GM23248 (cell line): ENCODE measurements at regions not wholly inside any gene's neighbourhood (a gene's known extent, or its start where the extent isn't known, plus 50 kb on each side); places are given as distances from the start of the nearest gene placed in this dataset.
"Not testable (repeated sequence)": the region's sequence is repeated elsewhere in the genome, so short reads cannot be mapped to it uniquely, and the experiment has no call there.

Experiments used
- DNase-seq: peaks from one replicate; pipeline ENCODE4 v3.0.0-alpha.2; 2015
- H2AFZ ChIP-seq: fragments of 200-600 bp; sonication (generic); 2 replicates; pipeline ENCODE4 v1.6.1; 2016; ENCODE audit warnings: antibody characterized with exemption
- H3F3A ChIP-seq: fragments of 200-600 bp; sonication (generic); 2 replicates; pipeline ENCODE4 v1.6.1; 2016; ENCODE audit warnings: mild to moderate bottlenecking, antibody characterized with exemption, mixed run types; ENCODE audit not compliant: insufficient read depth
- H3K27ac ChIP-seq: fragments of 200-600 bp; sonication (generic); 2 replicates; pipeline ENCODE4 v1.5.1; 2016; ENCODE audit warnings: mild to moderate bottlenecking
- H3K27me3 ChIP-seq: fragments of 200-600 bp; sonication (generic); replicated peaks from 2 replicates; pipeline ENCODE4 v1.6.1; 2016; ENCODE audit warnings: mild to moderate bottlenecking; ENCODE audit not compliant: insufficient read depth
- H3K36me3 ChIP-seq: fragments of 200-600 bp; sonication (generic); 2 replicates; pipeline ENCODE4 v1.6.1; 2016; ENCODE audit warnings: low read depth, mild to moderate bottlenecking
- H3K4me1 ChIP-seq: fragments of 200-600 bp; sonication (generic); 2 replicates; pipeline ENCODE4 v1.6.1; 2016; ENCODE audit warnings: mild to moderate bottlenecking; ENCODE audit not compliant: insufficient read depth
- H3K4me2 ChIP-seq: fragments of 200-600 bp; sonication (generic); one replicate; pipeline ENCODE4 v1.6.1; 2016; ENCODE audit warnings: mild to moderate bottlenecking; ENCODE audit not compliant: unreplicated experiment
- H3K4me3 ChIP-seq: fragments of 200-600 bp; sonication (generic); 2 replicates; pipeline ENCODE4 v1.5.1; 2016; ENCODE audit warnings: mild to moderate bottlenecking
- H3K79me2 ChIP-seq: fragments of 200-600 bp; sonication (generic); 2 replicates; pipeline ENCODE4 v1.6.1; 2016; ENCODE audit warnings: mild to moderate bottlenecking; ENCODE audit not compliant: insufficient read depth
- H3K9ac ChIP-seq: fragments of 200-600 bp; sonication (generic); 2 replicates; pipeline ENCODE4 v1.6.1; 2016; ENCODE audit warnings: mild to moderate bottlenecking
- H3K9me2 ChIP-seq: fragments of 200-600 bp; sonication (generic); 2 replicates; pipeline ENCODE4 v1.6.1; 2016; ENCODE audit warnings: mixed run types, mild to moderate bottlenecking, moderate library complexity; ENCODE audit not compliant: insufficient read depth
- H3K9me3 ChIP-seq: fragments of 200-600 bp; sonication (generic); one replicate; pipeline ENCODE4 v1.6.1; 2017; ENCODE audit warnings: low read depth
- H4K20me1 ChIP-seq: fragments of 200-600 bp; sonication (generic); 2 replicates; pipeline ENCODE4 v1.6.0; 2016; ENCODE audit not compliant: insufficient read depth
- EZH2 ChIP-seq: fragments of 200-600 bp; sonication (generic); IDR thresholded peaks from 2 replicates; pipeline ENCODE4 v1.6.1; 2018; ENCODE audit warnings: antibody characterized with exemption, mild to moderate bottlenecking; ENCODE audit not compliant: insufficient read depth, poor library complexity, severe bottlenecking
- EZH2phosphoT487 ChIP-seq: fragments of 200-600 bp; sonication (generic); IDR thresholded peaks from 2 replicates; pipeline ENCODE4 v1.6.1; 2018; ENCODE audit warnings: antibody characterized with exemption, moderate library complexity, mild to moderate bottlenecking, low read depth; ENCODE audit not compliant: insufficient read depth
- WGBS, 2 experiments: methylation state at CpG; one replicate each; pipeline ENCODE4 v1.1.6; 2015 to 2017; ENCODE audit warnings: low lambda C conversion rate in 2 of 2, low coverage in 1 of 2; ENCODE audit errors: missing lambda C conversion rate in 2 of 2; 5-methylcytosine and 5-hydroxymethylcytosine counted together
- in situ Hi-C: fragments of 300-500 bp; cut with MboI; formaldehyde crosslinking; loops from 2 replicates; pipeline ENCODE4 v1.15.0; 2020

DNA sequence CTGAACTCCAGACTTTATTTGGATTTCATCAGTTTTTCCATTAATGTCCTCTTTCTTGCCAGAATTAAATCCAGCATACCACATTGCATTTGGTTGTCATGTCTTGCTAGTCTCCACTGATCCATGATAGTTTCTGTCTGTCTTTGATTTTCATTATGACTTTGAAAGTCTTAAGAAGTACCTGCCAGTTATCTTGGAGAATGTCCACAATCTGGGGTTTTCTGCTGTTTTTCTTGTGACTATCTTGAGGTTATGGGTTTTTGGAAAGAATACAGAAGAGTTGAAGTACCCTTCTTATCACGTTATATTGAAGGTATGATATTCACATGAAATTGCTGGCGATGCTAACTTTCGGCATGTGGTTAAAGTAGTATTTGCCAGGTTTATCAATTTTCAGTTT is 282.3 kb upstream of the PRICKLE1 start:
- H3K27me3 ChIP-seq: no peaks in the 10 kb centered on the region
- H3K4me3 ChIP-seq: no peak overlapping the region
- H3K79me2 ChIP-seq: no peaks in the 10 kb centered on the region
- H3K4me2 ChIP-seq: no peak overlapping the region
- no peak overlapping the region for H3K9ac ChIP-seq
- H3F3A ChIP-seq: no peaks in the 10 kb centered on the region
- no peak overlapping the region for H2AFZ ChIP-seq
- no peaks in the 10 kb centered on the region for H3K9me3 ChIP-seq
- no peak overlapping the region for H3K27ac ChIP-seq
- H3K9me2 ChIP-seq: no peaks in the 10 kb centered on the region
- H3K36me3 ChIP-seq: no peaks in the 10 kb centered on the region
- WGBS, 2 experiments: 53 to 64% methylated on average over 3 of the region's 3 CpGs
- no peak for DNase-seq
- no peaks in the 10 kb centered on the region for H3K4me1 ChIP-seq
- in situ Hi-C loops: no loop called here
- TF ChIP-seq EZH2 (no peak), EZH2phosphoT487 (no peak)
- no peaks in the 10 kb centered on the region for H4K20me1 ChIP-seq

DNA sequence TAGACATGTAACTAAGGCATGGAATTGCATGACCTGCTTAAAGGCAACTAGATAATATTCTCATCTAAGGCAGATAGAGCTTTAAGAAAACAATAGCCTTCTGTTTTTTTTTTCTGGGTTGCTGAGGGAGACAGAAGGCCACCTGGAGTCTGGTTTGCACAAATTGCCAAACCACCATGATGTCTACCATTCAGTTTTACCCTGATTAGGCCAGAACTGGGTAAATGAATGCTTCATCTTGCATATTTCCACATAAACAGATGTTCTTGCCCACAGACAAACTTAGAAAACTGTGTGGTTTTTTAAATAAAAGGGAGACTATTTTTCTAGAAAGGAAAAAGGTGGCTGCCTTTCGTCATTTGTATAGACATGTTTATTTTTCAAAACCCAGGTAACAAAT is 278.7 kb upstream of the PRICKLE1 start:
- H3K9me3 ChIP-seq: no peaks in the 10 kb centered on the region
- no peak overlapping the region for H2AFZ ChIP-seq
- H3K79me2 ChIP-seq: no peaks in the 10 kb centered on the region
- no peaks in the 10 kb centered on the region for H3K4me1 ChIP-seq
- WGBS, 2 experiments: 85 to 86% methylated on average over 1 of the region's 1 CpG
- H3K9me2 ChIP-seq: no peaks in the 10 kb centered on the region
- H3K27ac ChIP-seq: no peak overlapping the region
- H3K36me3 ChIP-seq: no peaks in the 10 kb centered on the region
- DNase-seq: no peak
- H3K4me2 ChIP-seq: no peak overlapping the region
- H4K20me1 ChIP-seq: no peaks in the 10 kb centered on the region
- no peaks in the 10 kb centered on the region for H3K27me3 ChIP-seq
- in situ Hi-C loops: no loop called here
- H3K9ac ChIP-seq: no peak overlapping the region
- H3F3A ChIP-seq: no peaks in the 10 kb centered on the region
- TF ChIP-seq EZH2phosphoT487: no peak
- no peak for TF ChIP-seq EZH2
- no peak overlapping the region for H3K4me3 ChIP-seq

DNA sequence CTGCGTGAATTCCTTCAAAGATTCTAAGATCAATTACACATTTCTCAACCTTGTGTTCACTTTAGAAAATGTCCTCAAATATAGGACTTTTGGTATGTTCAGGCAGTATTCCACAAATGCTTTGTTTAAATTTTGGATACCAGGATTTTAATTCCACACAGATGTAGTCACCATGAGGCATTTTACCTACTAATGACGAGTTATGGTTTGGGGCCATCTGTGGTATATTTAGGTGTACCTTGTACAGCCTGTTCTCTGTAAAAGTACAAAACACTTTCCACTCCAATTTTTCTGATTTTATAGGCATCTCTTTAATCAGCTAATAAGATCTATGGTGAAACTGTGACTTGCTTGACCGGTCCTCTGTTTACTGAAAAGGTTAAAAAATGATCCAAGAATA is 275.7 kb upstream of the PRICKLE1 start:
- no peaks in the 10 kb centered on the region for H3K9me2 ChIP-seq
- in situ Hi-C loops: no loop called here
- WGBS, 2 experiments: 90 to 92% methylated on average over 3 of the region's 3 CpGs
- DNase-seq: no peak
- H2AFZ ChIP-seq: no peak overlapping the region; the same call in 1 of the 2 replicates
- no peaks in the 10 kb centered on the region for H3K27me3 ChIP-seq
- no peak overlapping the region for H3K9ac ChIP-seq
- TF ChIP-seq EZH2phosphoT487 (no peak), EZH2 (no peak)
- H3K27ac ChIP-seq: no peak overlapping the region
- no peaks in the 10 kb centered on the region for H3F3A ChIP-seq
- H4K20me1 ChIP-seq: no peaks in the 10 kb centered on the region
- H3K4me3 ChIP-seq: no peak overlapping the region
- H3K36me3 ChIP-seq: no peaks in the 10 kb centered on the region
- H3K4me2 ChIP-seq: no peak overlapping the region
- H3K79me2 ChIP-seq: no peaks in the 10 kb centered on the region
- H3K9me3 ChIP-seq: no peaks in the 10 kb centered on the region
- H3K4me1 ChIP-seq: peaks cover 6% of the 10 kb centered on the region

DNA sequence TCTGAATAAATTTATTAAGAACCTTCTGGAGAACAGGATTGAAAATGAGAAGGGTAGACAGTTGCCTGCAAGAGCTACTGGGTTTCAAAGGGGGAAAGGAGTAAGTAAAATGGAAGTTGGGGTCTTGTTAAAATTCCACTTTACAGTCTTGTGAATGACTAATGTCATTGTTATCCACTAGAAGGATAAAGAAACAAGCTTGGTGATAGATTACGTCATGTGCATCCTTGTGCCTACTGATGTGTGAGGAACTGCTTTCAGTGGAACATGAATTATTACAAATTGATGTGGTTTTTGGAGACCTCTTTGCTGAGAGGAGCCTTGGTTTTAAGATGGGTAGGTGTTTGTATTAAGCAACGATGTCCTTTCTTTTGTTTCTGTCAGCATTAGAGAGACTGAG is 272.5 kb upstream of the PRICKLE1 start:
- H3K9me2 ChIP-seq: no peaks in the 10 kb centered on the region
- no peak overlapping the region for H3K4me2 ChIP-seq
- H3K79me2 ChIP-seq: no peaks in the 10 kb centered on the region
- H3K27ac ChIP-seq: no peak overlapping the region
- no peak overlapping the region for H2AFZ ChIP-seq
- DNase-seq: no peak
- H4K20me1 ChIP-seq: no peaks in the 10 kb centered on the region
- no peaks in the 10 kb centered on the region for H3F3A ChIP-seq
- no peaks in the 10 kb centered on the region for H3K9me3 ChIP-seq
- H3K36me3 ChIP-seq: no peaks in the 10 kb centered on the region
- H3K9ac ChIP-seq: no peak overlapping the region
- TF ChIP-seq EZH2phosphoT487 (no peak), EZH2 (no peak)
- no peaks in the 10 kb centered on the region for H3K27me3 ChIP-seq
- H3K4me3 ChIP-seq: no peak overlapping the region
- in situ Hi-C loops: no loop called here
- peaks cover 10% of the 10 kb centered on the region for H3K4me1 ChIP-seq
- 82 to 88% methylated on average over 2 of the region's 2 CpGs for WGBS, 2 experiments

DNA sequence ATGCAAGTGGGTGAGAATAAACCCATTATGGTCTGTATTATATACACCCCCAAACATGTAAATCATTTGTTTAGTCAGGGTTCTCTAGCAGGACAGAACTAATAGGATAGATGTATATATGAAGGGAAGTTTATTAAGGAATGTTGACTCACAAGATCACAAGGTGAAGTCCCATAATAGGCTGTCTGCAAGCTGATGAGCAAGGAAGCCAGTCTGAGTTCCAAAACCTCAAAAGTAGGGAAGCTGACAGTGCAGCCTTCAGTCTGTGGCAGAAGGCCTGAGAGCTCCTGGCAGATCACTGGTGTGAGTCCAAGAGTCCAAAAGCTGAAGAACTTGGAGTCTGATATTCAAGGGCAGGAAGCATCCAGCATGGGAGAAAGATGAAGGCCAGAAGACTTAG is 270.8 kb upstream of the PRICKLE1 start:
- H3K79me2 ChIP-seq, H3K9me2 ChIP-seq, H3F3A ChIP-seq, H3K27ac ChIP-seq, H3K4me2 ChIP-seq, H4K20me1 ChIP-seq, H3K9me3 ChIP-seq, H3K9ac ChIP-seq, in situ Hi-C loops, H3K4me3 ChIP-seq, H3K27me3 ChIP-seq, H3K36me3 ChIP-seq, H2AFZ ChIP-seq: not testable (repeated sequence)
- DNase-seq: peak; percentile 43
- H3K4me1 ChIP-seq: peaks cover 10% of the 10 kb centered on the region
